GM12878 (cell line): ENCODE measurements at regions not wholly inside any gene's neighbourhood (a gene's known extent, or its start where the extent isn't known, plus 50 kb on each side); places are given as distances from the start of the nearest gene placed in this dataset.

ENCODE experiments used
- ATAC-seq: fragments of 200-7000 bp; cut with Tn5 transposase; 3 replicates; pipeline ENCODE4 v1.9.1; 2020; ENCODE audit warnings: mild to moderate bottlenecking, moderate library complexity
- BruUV-seq: library from RNA; stranded (reverse); fragments of 400-500 nt; replicated peaks from 2 replicates; lab custom pipeline; 2021; lab: Mats Ljungman, UMichigan
- CTCF ChIA-PET: fragments of 300-600 bp; sonication (Branson Sonifier 250); formaldehyde crosslinking; extraction: SDS; loops from one replicate; lab custom pipeline; 2021; ENCODE audit warnings: inconsistent platforms; lab: Yijun Ruan, JAX
- POLR2A ChIA-PET: fragments of 350-600 bp; formaldehyde crosslinking; extraction: SDS; loops from one replicate; lab custom pipeline; 2021; ENCODE audit warnings: inconsistent platforms; lab: Charles Lee
- RAD21 ChIA-PET: fragments of 300-600 bp; sonication (Branson Sonifier 250); formaldehyde crosslinking; loops from one replicate; lab custom pipeline; 2023; ENCODE audit warnings: antibody characterized with exemption; ENCODE audit not compliant: unreplicated experiment; lab: Charles Lee
- SMC1A ChIA-PET: fragments of 300-600 bp; sonication (Branson Sonifier 250); formaldehyde crosslinking; loops from one replicate; lab custom pipeline; 2023; ENCODE audit not compliant: unreplicated experiment, uncharacterized antibody; lab: Charles Lee
- DNase-seq: peaks from one replicate; pipeline ENCODE4 v3.0.0-alpha.2; 2011; ENCODE audit warnings: low read depth, low spot score
- FAIRE-seq: peaks from 3 replicates; lab custom pipeline; 2011; peaks lifted over from hg19 to GRCh38; lab: Jason Lieb, UNC
- H2AFZ ChIP-seq: 2 replicates; pipeline ENCODE4 v1.6.0; 2011; ENCODE audit warnings: low read depth, low read length, control low read depth; ENCODE audit not compliant: control insufficient read depth
- H3K27ac ChIP-seq: 2 replicates; pipeline ENCODE4 v1.5.1; 2011; ENCODE audit warnings: control low read depth; ENCODE audit not compliant: control insufficient read depth, insufficient read depth
- H3K27me3 ChIP-seq, 2 experiments: replicated peaks in 1 of 2; 2 replicates each; pipeline versions ENCODE4 v1.6.0 to v1.6.1; 2011; ENCODE audit warnings: low read length in 1 of 2; ENCODE audit not compliant: control insufficient read depth in 2 of 2, insufficient read depth in 2 of 2
- H3K36me3 ChIP-seq, 2 experiments: 2 replicates each; pipeline ENCODE4 v1.5.1; 2011; ENCODE audit warnings: low read length in 1 of 2; ENCODE audit not compliant: control insufficient read depth in 2 of 2, insufficient read depth in 2 of 2
- H3K4me1 ChIP-seq: 2 replicates; pipeline ENCODE4 v1.6.1; 2011; ENCODE audit warnings: mild to moderate bottlenecking, low read length, moderate library complexity, mixed read lengths; ENCODE audit not compliant: control insufficient read depth, insufficient read depth
- H3K4me2 ChIP-seq: 2 replicates; pipeline ENCODE4 v1.6.0; 2011; ENCODE audit warnings: control low read depth; ENCODE audit not compliant: control insufficient read depth, insufficient read depth
- H3K4me3 ChIP-seq: fragments of 200-600 bp; sonication (generic); 2 replicates; pipeline ENCODE4 v1.5.1; 2016
- H3K79me2 ChIP-seq: 2 replicates; pipeline ENCODE4 v1.6.0; 2011; ENCODE audit warnings: low read length; ENCODE audit not compliant: control insufficient read depth, insufficient read depth
- H3K9ac ChIP-seq: 2 replicates; pipeline ENCODE4 v1.8.0; 2011; ENCODE audit warnings: low read length, control low read depth, mixed read lengths; ENCODE audit not compliant: control insufficient read depth, insufficient read depth
- H3K9me3 ChIP-seq: replicated peaks from 3 replicates; pipeline ENCODE4 v1.5.1; 2011; ENCODE audit warnings: mild to moderate bottlenecking, low read length; ENCODE audit not compliant: control insufficient read depth, insufficient read depth
- H4K20me1 ChIP-seq: 2 replicates; pipeline ENCODE4 v1.6.0; 2011; ENCODE audit not compliant: control insufficient read depth, insufficient read depth
- BRCA1 ChIP-seq: IDR thresholded peaks from 2 replicates; pipeline ENCODE4 v1.6.1; 2011; ENCODE audit warnings: low read depth, low read length, improper control_type of control experiment
- CBX3 ChIP-seq: fragments of 200-600 bp; sonication (generic); IDR thresholded peaks from 2 replicates; pipeline ENCODE4 v1.6.1; 2016; ENCODE audit warnings: low read depth, borderline replicate concordance
- FOS ChIP-seq: IDR thresholded peaks from 3 replicates; pipeline ENCODE4 v1.6.1; 2011; ENCODE audit warnings: borderline replicate concordance; ENCODE audit not compliant: insufficient read length; ENCODE audit errors: extremely low read depth
- NR2C2 ChIP-seq: IDR thresholded peaks from 2 replicates; pipeline ENCODE4 v1.6.1; 2011; ENCODE audit warnings: borderline replicate concordance, low read depth; ENCODE audit not compliant: control insufficient read depth, insufficient read length
- TCF12 ChIP-seq: IDR thresholded peaks from 2 replicates; pipeline ENCODE4 v1.6.1; 2011; ENCODE audit warnings: low read depth, mild to moderate bottlenecking, low read length
- in situ Hi-C: fragments of 300-500 bp; cut with MboI; formaldehyde crosslinking; loops from 9 replicates; pipeline ENCODE4 v1.14.3; 2018; ENCODE audit warnings: mixed read lengths
- intact Hi-C: fragments of 100-400 bp; cut with micrococcal nuclease; formaldehyde crosslinking; loops from one replicate; pipeline ENCODE4 v1.14.2; 2022; ENCODE audit not compliant: unreplicated experiment
- TF ChIP-seq, protein P1 (sequence below): IDR thresholded peaks from 2 replicates; pipeline ENCODE4 v1.6.1; 2011; ENCODE audit warnings: mild to moderate bottlenecking, low read depth, low read length, moderate library complexity; ENCODE audit not compliant: insufficient replicate concordance
- TF ChIP-seq, protein P2 (sequence below): fragments of 450-650 bp; IDR thresholded peaks from 2 replicates; pipeline ENCODE4 v1.6.1; 2017; ENCODE audit warnings: borderline replicate concordance
- TF ChIP-seq, protein P3 (sequence below): fragments of 450-650 bp; formaldehyde crosslinking; IDR thresholded peaks from 2 replicates; pipeline ENCODE4 v1.4.0; 2020; ENCODE audit warnings: mild to moderate bottlenecking, moderate library complexity
- TF ChIP-seq, protein P4 (sequence below): IDR thresholded peaks from 2 replicates; pipeline ENCODE4 v1.6.1; 2012; ENCODE audit warnings: low read depth, low read length, improper control_type of control experiment
- TF ChIP-seq, protein P5 (sequence below): fragments of 450-650 bp; IDR thresholded peaks from 2 replicates; pipeline ENCODE4 v1.6.1; 2017; ENCODE audit warnings: mild to moderate bottlenecking

DNA sequence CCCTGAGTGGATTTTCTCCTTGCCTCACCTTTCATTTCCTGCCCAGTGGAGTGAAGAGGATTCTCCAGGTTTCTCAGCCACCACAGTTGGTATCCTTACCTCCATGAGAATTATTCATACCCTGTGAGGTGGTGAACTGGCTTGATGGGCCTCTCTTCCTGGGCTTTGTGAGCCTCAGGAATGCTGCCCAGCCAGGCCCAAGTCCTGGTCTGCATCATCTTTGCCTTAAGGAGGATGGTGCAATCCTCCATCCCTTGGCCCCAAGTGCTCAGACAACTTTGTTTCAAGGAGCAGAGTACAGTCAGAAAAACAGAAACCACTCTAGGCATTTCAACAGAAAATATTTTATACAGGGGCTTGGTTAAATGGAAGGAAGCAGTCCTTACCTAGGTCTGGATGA is 114.2 kb upstream of the CADM1 start:
- ChIA-PET SMC1A (interaction anchor here (0.5 to 0.6 kb wide), 2 partner anchors 15 to 17 kb away, joined by 3 read pairs; no protein-coding TSS in a partner anchor), RAD21 (no interaction called here), CTCF (interaction anchor here (0.9 kb wide), 1 partner anchor 530 kb away, joined by 3 read pairs; no protein-coding TSS in a partner anchor), POLR2A (no interaction called here)
- Histone ChIP-seq H3K27ac (no peak overlapping the region), H3K9me3 (no peaks in the 10 kb centered on the region), H3K4me1 (no peaks in the 10 kb centered on the region), H3K36me3 (no peaks in the 10 kb centered on the region), H2AFZ (no peak overlapping the region), H4K20me1 (no peaks in the 10 kb centered on the region), H3K9ac (no peak overlapping the region), H3K79me2 (no peaks in the 10 kb centered on the region), H3K4me2 (no peak overlapping the region), H3K27me3 (0 out of 4 replicates have a peak, but pooled peaks cover 0 to 2% of the 10 kb centered on the region in 2 experiments)
- no peak for ATAC-seq
- FAIRE-seq = no peak
- intact Hi-C loops (no loop called here), in situ Hi-C loops (no loop called here)
- no TSS peak for BruUV-seq
- DNase-seq = no peak
- no peak for TF ChIP-seq NR2C2
- TF ChIP-seq, protein P1, sequence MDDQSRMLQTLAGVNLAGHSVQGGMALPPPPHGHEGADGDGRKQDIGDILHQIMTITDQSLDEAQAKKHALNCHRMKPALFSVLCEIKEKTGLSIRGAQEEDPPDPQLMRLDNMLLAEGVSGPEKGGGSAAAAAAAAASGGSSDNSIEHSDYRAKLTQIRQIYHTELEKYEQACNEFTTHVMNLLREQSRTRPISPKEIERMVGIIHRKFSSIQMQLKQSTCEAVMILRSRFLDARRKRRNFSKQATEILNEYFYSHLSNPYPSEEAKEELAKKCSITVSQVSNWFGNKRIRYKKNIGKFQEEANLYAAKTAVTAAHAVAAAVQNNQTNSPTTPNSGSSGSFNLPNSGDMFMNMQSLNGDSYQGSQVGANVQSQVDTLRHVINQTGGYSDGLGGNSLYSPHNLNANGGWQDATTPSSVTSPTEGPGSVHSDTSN = no peak
- no peak for TF ChIP-seq FOS
- TF ChIP-seq, protein P2, sequence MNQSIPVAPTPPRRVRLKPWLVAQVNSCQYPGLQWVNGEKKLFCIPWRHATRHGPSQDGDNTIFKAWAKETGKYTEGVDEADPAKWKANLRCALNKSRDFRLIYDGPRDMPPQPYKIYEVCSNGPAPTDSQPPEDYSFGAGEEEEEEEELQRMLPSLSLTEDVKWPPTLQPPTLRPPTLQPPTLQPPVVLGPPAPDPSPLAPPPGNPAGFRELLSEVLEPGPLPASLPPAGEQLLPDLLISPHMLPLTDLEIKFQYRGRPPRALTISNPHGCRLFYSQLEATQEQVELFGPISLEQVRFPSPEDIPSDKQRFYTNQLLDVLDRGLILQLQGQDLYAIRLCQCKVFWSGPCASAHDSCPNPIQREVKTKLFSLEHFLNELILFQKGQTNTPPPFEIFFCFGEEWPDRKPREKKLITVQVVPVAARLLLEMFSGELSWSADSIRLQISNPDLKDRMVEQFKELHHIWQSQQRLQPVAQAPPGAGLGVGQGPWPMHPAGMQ = no peak
- no peak for TF ChIP-seq BRCA1
- TF ChIP-seq, protein P3, sequence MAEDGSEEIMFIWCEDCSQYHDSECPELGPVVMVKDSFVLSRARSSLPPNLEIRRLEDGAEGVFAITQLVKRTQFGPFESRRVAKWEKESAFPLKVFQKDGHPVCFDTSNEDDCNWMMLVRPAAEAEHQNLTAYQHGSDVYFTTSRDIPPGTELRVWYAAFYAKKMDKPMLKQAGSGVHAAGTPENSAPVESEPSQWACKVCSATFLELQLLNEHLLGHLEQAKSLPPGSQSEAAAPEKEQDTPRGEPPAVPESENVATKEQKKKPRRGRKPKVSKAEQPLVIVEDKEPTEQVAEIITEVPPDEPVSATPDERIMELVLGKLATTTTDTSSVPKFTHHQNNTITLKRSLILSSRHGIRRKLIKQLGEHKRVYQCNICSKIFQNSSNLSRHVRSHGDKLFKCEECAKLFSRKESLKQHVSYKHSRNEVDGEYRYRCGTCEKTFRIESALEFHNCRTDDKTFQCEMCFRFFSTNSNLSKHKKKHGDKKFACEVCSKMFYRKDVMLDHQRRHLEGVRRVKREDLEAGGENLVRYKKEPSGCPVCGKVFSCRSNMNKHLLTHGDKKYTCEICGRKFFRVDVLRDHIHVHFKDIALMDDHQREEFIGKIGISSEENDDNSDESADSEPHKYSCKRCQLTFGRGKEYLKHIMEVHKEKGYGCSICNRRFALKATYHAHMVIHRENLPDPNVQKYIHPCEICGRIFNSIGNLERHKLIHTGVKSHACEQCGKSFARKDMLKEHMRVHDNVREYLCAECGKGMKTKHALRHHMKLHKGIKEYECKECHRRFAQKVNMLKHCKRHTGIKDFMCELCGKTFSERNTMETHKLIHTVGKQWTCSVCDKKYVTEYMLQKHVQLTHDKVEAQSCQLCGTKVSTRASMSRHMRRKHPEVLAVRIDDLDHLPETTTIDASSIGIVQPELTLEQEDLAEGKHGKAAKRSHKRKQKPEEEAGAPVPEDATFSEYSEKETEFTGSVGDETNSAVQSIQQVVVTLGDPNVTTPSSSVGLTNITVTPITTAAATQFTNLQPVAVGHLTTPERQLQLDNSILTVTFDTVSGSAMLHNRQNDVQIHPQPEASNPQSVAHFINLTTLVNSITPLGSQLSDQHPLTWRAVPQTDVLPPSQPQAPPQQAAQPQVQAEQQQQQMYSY (CRISPR knock-in tag) = no peak
- TF ChIP-seq, protein P4, sequence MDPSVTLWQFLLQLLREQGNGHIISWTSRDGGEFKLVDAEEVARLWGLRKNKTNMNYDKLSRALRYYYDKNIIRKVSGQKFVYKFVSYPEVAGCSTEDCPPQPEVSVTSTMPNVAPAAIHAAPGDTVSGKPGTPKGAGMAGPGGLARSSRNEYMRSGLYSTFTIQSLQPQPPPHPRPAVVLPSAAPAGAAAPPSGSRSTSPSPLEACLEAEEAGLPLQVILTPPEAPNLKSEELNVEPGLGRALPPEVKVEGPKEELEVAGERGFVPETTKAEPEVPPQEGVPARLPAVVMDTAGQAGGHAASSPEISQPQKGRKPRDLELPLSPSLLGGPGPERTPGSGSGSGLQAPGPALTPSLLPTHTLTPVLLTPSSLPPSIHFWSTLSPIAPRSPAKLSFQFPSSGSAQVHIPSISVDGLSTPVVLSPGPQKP = no peak
- TF ChIP-seq TCF12 = no peak
- TF ChIP-seq, protein P5, sequence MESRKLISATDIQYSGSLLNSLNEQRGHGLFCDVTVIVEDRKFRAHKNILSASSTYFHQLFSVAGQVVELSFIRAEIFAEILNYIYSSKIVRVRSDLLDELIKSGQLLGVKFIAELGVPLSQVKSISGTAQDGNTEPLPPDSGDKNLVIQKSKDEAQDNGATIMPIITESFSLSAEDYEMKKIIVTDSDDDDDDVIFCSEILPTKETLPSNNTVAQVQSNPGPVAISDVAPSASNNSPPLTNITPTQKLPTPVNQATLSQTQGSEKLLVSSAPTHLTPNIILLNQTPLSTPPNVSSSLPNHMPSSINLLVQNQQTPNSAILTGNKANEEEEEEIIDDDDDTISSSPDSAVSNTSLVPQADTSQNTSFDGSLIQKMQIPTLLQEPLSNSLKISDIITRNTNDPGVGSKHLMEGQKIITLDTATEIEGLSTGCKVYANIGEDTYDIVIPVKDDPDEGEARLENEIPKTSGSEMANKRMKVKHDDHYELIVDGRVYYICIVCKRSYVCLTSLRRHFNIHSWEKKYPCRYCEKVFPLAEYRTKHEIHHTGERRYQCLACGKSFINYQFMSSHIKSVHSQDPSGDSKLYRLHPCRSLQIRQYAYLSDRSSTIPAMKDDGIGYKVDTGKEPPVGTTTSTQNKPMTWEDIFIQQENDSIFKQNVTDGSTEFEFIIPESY = no peak
- TF ChIP-seq CBX3 = no peak
- TF ChIP-seq, all 136 proteins: peak for 0
- H3K4me3 ChIP-seq = no peak overlapping the region
